ENCODE measurements at regions not wholly inside any gene's neighbourhood (a gene's known extent, or its start where the extent isn't known, plus 50 kb on each side); places are given as distances from the start of the nearest gene placed in this dataset.

- TF ChIP-seq JUNB (IDR thresholded peaks at IDR 0.05) (no peak), PAX5 (IDR thresholded peaks at IDR 0.05; ENCODE audit: borderline replicate concordance, low read depth, low read length) (no peak), TAF1 (IDR thresholded peaks at IDR 0.05; ENCODE audit: borderline replicate concordance, low read depth, low read length) (no peak), GATAD2B (conservative IDR thresholded peaks at IDR 0.05; ENCODE audit: low read depth) (no peak), HCFC1 (IDR thresholded peaks at IDR 0.05; ENCODE audit: low read length) (no peak)
- Histone ChIP-seq H3K4me1 (ENCODE audit: control insufficient read depth, insufficient read depth, low read length) (no peaks in the 10 kb centered on the region), H3K4me3 (no peak overlapping the region), H3K27me3 (replicated peaks in 1 of 2; ENCODE audit: control insufficient read depth in 2 of 2, insufficient read depth in 2 of 2, low read length in 1 of 2) (no peaks in the 10 kb centered on the region), H3K36me3 (ENCODE audit: control insufficient read depth in 2 of 2, insufficient read depth in 2 of 2, low read length in 1 of 2) (no peaks in the 10 kb centered on the region), H3K9ac (ENCODE audit: control insufficient read depth, insufficient read depth, low read length) (no peak overlapping the region), H3K9me3 (replicated peaks; ENCODE audit: control insufficient read depth, insufficient read depth, low read length) (no peaks in the 10 kb centered on the region), H3K4me2 (ENCODE audit: control insufficient read depth, insufficient read depth) (no peak overlapping the region), H4K20me1 (ENCODE audit: control insufficient read depth, insufficient read depth) (no peaks in the 10 kb centered on the region), H3K27ac (ENCODE audit: control insufficient read depth, insufficient read depth) (no peak overlapping the region), H2AFZ (ENCODE audit: control insufficient read depth, low read depth, low read length) (no peak overlapping the region), H3K79me2 (ENCODE audit: control insufficient read depth, insufficient read depth, low read length) (no peaks in the 10 kb centered on the region)
- 37% methylated on average over 2 of the region's 2 CpGs for WGBS (ENCODE audit: insufficient coverage, insufficient replicate concordance, low lambda C conversion rate, missing lambda C conversion rate)
- BruUV-seq (replicated peaks) = no TSS peak
- ATAC-seq (no peak), FAIRE-seq (no peak), DNase-seq (ENCODE audit: low read depth, low spot score) (no peak)
- intact Hi-C loops (cut with micrococcal nuclease; ENCODE audit: unreplicated experiment) = no loop called here
- RAD21 ChIA-PET (ENCODE audit: unreplicated experiment) = no interaction called here
- in situ Hi-C loops (cut with MboI) = no loop called here
- SMC1A ChIA-PET (ENCODE audit: uncharacterized antibody, unreplicated experiment) = no interaction called here
- CTCF ChIA-PET = no interaction called here
- POLR2A ChIA-PET = no interaction called here
Measured at GRCh38 chr9:728535-728934, 113.0 kb upstream of the DMRT1 start.

GRCh38 chr9:731474-731873 is 110.0 kb upstream of the DMRT1 start:
- Histone ChIP-seq H3K9ac (ENCODE audit: control insufficient read depth, insufficient read depth, low read length) (no peak overlapping the region), H3K36me3 (ENCODE audit: control insufficient read depth in 2 of 2, insufficient read depth in 2 of 2, low read length in 1 of 2) (no peaks in the 10 kb centered on the region), H2AFZ (ENCODE audit: control insufficient read depth, low read depth, low read length) (no peak overlapping the region), H3K4me3 (no peak overlapping the region), H3K4me1 (ENCODE audit: control insufficient read depth, insufficient read depth, low read length) (no peaks in the 10 kb centered on the region), H3K79me2 (ENCODE audit: control insufficient read depth, insufficient read depth, low read length) (no peaks in the 10 kb centered on the region), H3K27ac (ENCODE audit: control insufficient read depth, insufficient read depth) (no peak overlapping the region), H3K27me3 (replicated peaks in 1 of 2; ENCODE audit: control insufficient read depth in 2 of 2, insufficient read depth in 2 of 2, low read length in 1 of 2) (no peaks in the 10 kb centered on the region), H3K4me2 (ENCODE audit: control insufficient read depth, insufficient read depth) (no peak overlapping the region), H4K20me1 (ENCODE audit: control insufficient read depth, insufficient read depth) (no peaks in the 10 kb centered on the region), H3K9me3 (replicated peaks; ENCODE audit: control insufficient read depth, insufficient read depth, low read length) (no peaks in the 10 kb centered on the region)
- no peak for DNase-seq (ENCODE audit: low read depth, low spot score)
- no TSS peak for BruUV-seq (replicated peaks)
- CTCF ChIA-PET = no interaction called here
- SMC1A ChIA-PET (ENCODE audit: uncharacterized antibody, unreplicated experiment) = no interaction called here
- no peak for FAIRE-seq
- RAD21 ChIA-PET (ENCODE audit: unreplicated experiment) = no interaction called here
- in situ Hi-C loops (cut with MboI) (no loop called here), intact Hi-C loops (cut with micrococcal nuclease; ENCODE audit: unreplicated experiment) (loop anchor here (10.0 kb wide), 1 partner anchor 57 kb away; no protein-coding TSS in a partner anchor)
- WGBS (ENCODE audit: insufficient coverage, insufficient replicate concordance, low lambda C conversion rate, missing lambda C conversion rate) = 45% methylated on average over 8 of the region's 8 CpGs
- no peak for ATAC-seq
- POLR2A ChIA-PET = no interaction called here
- TF ChIP-seq SRF (IDR thresholded peaks at IDR 0.05; ENCODE audit: low read depth in 2 of 2, low read length in 2 of 2) (no peak), ZBTB40 (IDR thresholded peaks at IDR 0.05; ENCODE audit: borderline replicate concordance) (no peak), EGR1 (IDR thresholded peaks at IDR 0.05; ENCODE audit: borderline replicate concordance in 1 of 2, low read depth in 2 of 2, low read length in 2 of 2) (no peak), SIX5 (IDR thresholded peaks at IDR 0.05; ENCODE audit: low read depth, low read length, severe bottlenecking) (no peak), EZH2 (IDR thresholded peaks at IDR 0.05; ENCODE audit: borderline replicate concordance, control insufficient read depth, low read depth, low read length) (no peak), TARDBP (IDR thresholded peaks at IDR 0.05; ENCODE audit: borderline replicate concordance) (no peak), RB1 (IDR thresholded peaks at IDR 0.05; ENCODE audit: borderline replicate concordance) (no peak), TAF1 (IDR thresholded peaks at IDR 0.05; ENCODE audit: borderline replicate concordance, low read depth, low read length) (no peak), RELB (IDR thresholded peaks at IDR 0.05; ENCODE audit: low read depth) (no peak), POLR2AphosphoS5 (IDR thresholded peaks at IDR 0.05; ENCODE audit: low read length) (no peak)

Data from GM12878 (cell line).